Prostate gland (tissue), 2 donors: ENCODE measurements at regions not wholly inside any gene's neighbourhood (a gene's known extent, or its start where the extent isn't known, plus 50 kb on each side); places are given as distances from the start of the nearest gene placed in this dataset.

ENCODE experiments used
- DNase-seq: peaks from one replicate; pipeline ENCODE4 v3.0.0-alpha.2; 2019; ENCODE audit warnings: low spot score
- H3K27ac ChIP-seq, 2 donors: fragments of 200-600 bp; sonication (generic); 2 replicates each; pipeline ENCODE4 v1.5.1; 2017 to 2019
- H3K27me3 ChIP-seq: fragments of 200-600 bp; sonication (generic); replicated peaks from 2 replicates; pipeline ENCODE4 v1.5.1; 2019; ENCODE audit not compliant: insufficient read depth
- H3K36me3 ChIP-seq, 2 donors: fragments of 200-600 bp; sonication (generic); 1 replicate in 1 of 2; 2 replicates in 1 of 2; pipeline versions ENCODE4 v1.5.1 to v1.8.1; 2017 to 2019
- H3K4me1 ChIP-seq: fragments of 200-600 bp; sonication (generic); replicated peaks from 2 replicates; pipeline ENCODE4 v1.5.1; 2019
- H3K4me3 ChIP-seq, 2 donors: fragments of 200-600 bp; sonication (generic); 2 replicates each; pipeline ENCODE4 v1.5.1; 2017 to 2019
- H3K9me3 ChIP-seq: fragments of 200-600 bp; sonication (generic); 2 replicates; pipeline ENCODE4 v1.5.1; 2017
- CTCF ChIP-seq, 4 experiments: fragments of 200-600 bp in 2 of 4; fragments of 450-650 bp in 2 of 4; sonication (generic) in 2 of 4; IDR thresholded peaks; 1 replicate in 3 of 4; 2 replicates in 1 of 4; pipeline ENCODE4 v1.5.1; 2016 to 2019; ENCODE audit warnings: antibody characterized with exemption in 4 of 4, mild to moderate bottlenecking in 2 of 4, moderate library complexity in 2 of 4
- POLR2A ChIP-seq: fragments of 450-650 bp; IDR thresholded peaks from one replicate; pipeline ENCODE4 v1.6.1; 2016; ENCODE audit warnings: antibody characterized with exemption, mild to moderate bottlenecking
- POLR2AphosphoS5 ChIP-seq: sonication (generic); formaldehyde crosslinking; IDR thresholded peaks from one replicate; pipeline ENCODE4 v1.6.1; 2017; ENCODE audit warnings: antibody characterized with exemption
- WGBS: methylation state at CpG from one replicate; pipeline ENCODE4 v1.1.5; 2018; 5-methylcytosine and 5-hydroxymethylcytosine counted together
- intact Hi-C: fragments of 100-400 bp; cut with DNase I; formaldehyde crosslinking; loops from one replicate; pipeline ENCODE4 v1.14.2; 2022

DNA sequence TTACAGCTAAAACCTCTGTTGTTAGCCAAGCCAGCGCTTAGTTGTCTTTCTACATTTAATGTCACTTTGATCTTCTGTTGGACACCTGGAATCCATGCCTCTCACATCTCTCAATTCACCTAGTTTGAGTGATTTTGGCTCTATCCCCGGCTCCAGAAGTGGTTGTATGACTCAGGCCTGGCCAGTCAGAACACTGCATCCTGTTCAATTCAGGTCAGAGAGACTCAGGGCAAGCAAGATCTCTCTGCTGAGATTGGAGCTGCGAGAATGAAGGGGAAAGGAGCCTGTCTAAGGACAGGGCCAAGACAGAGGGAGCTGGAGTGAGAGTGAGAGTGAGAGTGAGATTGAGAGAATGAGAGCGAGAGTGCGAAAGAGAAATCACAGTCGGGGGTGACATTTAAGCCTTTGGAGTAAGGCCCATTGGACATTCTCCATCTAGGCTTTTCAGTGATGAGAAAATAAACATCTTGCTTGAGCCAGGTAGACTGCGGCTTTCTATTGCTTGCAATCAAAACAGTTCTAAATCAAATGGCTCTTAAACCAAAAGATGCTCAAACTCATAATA is 83.3 kb upstream of the DYNC1I1 start:
- no peak overlapping the region for H3K4me3 ChIP-seq
- no peaks in the 10 kb centered on the region for H3K4me1 ChIP-seq
- TF ChIP-seq POLR2AphosphoS5, result peak; percentile 12
- TF ChIP-seq CTCF (IDR thresholded peaks at IDR 0.05), result no peak
- no peaks in the 10 kb centered on the region for H3K27me3 ChIP-seq
- DNase-seq, result peak; percentile 36
- H3K27ac ChIP-seq, result peak overlapping the region in 1 of 2 donors; percentile 51
- H3K36me3 ChIP-seq, result no peaks in the 10 kb centered on the region
- WGBS, result 32% methylated on average over 7 of the region's 7 CpGs
- intact Hi-C loops, result loop anchor here (5.0 kb wide), 1 partner anchor 177 kb away; no protein-coding TSS in a partner anchor
- no peaks in the 10 kb centered on the region for H3K9me3 ChIP-seq

GRCh38 chr7:95687759-95688343 is 84.5 kb upstream of the DYNC1I1 start:
- no peak overlapping the region for H3K4me3 ChIP-seq
- TF ChIP-seq POLR2AphosphoS5 (no peak), POLR2A (no peak), CTCF (IDR thresholded peaks at IDR 0.05) (peak in 1 of 4 experiments; percentile 48)
- no peaks in the 10 kb centered on the region for H3K27me3 ChIP-seq
- no peaks in the 10 kb centered on the region for H3K9me3 ChIP-seq
- DNase-seq, result no peak
- H3K27ac ChIP-seq, result no peak overlapping the region
- WGBS, result 55% methylated on average over 4 of the region's 4 CpGs
- intact Hi-C loops, result loop anchor here (5.0 kb wide), 1 partner anchor 176 kb away; no protein-coding TSS in a partner anchor
- H3K4me1 ChIP-seq, result no peaks in the 10 kb centered on the region
- no peaks in the 10 kb centered on the region for H3K36me3 ChIP-seq

DNA sequence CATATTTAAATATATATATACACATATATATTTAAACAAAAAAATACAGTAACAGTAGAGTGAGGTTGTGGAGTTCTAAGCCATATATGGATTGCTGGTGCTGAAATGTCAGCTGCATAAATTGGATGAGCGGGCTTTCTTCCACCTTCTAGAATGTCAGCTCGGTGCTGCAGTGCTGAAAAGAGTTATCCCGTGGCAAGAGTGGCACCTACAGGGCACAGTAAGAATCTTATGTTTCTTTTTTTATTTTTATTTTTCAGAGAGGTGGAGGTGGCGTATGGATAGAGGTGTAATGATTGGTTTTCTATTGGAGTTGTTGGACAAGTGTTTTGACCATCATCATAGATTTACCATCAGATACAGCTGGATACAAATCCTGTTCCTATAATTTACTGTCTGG is 86.2 kb upstream of the DYNC1I1 start:
- Histone ChIP-seq H3K4me3 (no peak overlapping the region), H3K27me3 (no peaks in the 10 kb centered on the region), H3K9me3 (no peaks in the 10 kb centered on the region), H3K4me1 (no peaks in the 10 kb centered on the region), H3K27ac (no peak overlapping the region), H3K36me3 (no peaks in the 10 kb centered on the region)
- WGBS, result 7% methylated on average over 4 of the region's 4 CpGs
- peak; percentile 56 for DNase-seq
- TF ChIP-seq POLR2AphosphoS5 (peak; percentile 56), CTCF (IDR thresholded peaks at IDR 0.05) (peak in 3 of 4 experiments; percentile 49 to 67 (median 64)), POLR2A (no peak)
- intact Hi-C loops, result loop anchor here (5.0 kb wide), 1 partner anchor 174 kb away; no protein-coding TSS in a partner anchor

DNA sequence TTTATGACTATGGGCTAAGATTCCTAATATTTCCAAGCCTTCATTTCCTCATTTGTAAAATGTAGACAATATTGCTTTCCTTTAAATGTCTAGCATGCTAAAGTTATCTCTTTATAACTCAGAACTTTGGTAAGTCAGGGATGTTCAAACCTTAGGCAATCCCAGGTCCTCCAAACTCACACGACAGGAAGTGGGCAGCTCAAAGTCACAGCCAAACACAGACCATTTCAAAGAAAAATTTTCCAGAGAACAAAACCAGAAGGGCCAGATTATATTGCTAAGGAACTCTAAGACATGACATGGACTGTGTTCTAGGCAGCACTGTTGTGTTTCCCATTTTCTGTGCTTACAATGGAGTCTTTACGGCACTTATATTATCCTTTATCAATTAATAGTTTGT is 87.8 kb upstream of the DYNC1I1 start:
- WGBS, result 87% methylated on average over 2 of the region's 2 CpGs
- H3K27me3 ChIP-seq, result no peaks in the 10 kb centered on the region
- TF ChIP-seq POLR2AphosphoS5 (no peak), POLR2A (no peak), CTCF (IDR thresholded peaks at IDR 0.05) (no peak)
- DNase-seq, result no peak
- H3K9me3 ChIP-seq, result no peaks in the 10 kb centered on the region
- intact Hi-C loops, result loop anchor here (1.0 to 5.0 kb wide), 3 partner anchors 77 to 158 kb away; no protein-coding TSS in a partner anchor
- no peak overlapping the region for H3K27ac ChIP-seq
- H3K36me3 ChIP-seq, result no peaks in the 10 kb centered on the region
- no peaks in the 10 kb centered on the region for H3K4me1 ChIP-seq
- H3K4me3 ChIP-seq, result no peak overlapping the region

GRCh38 chr7:95684037-95684436 is 87.7 kb upstream of the PDK4 start:
- DNase-seq, result no peak
- TF ChIP-seq POLR2A, result no peak
- peak in 3 of 4 experiments; percentile 46 to 70 (median 57) for TF ChIP-seq CTCF (IDR thresholded peaks at IDR 0.05)
- Histone ChIP-seq H3K9me3 (no peaks in the 10 kb centered on the region), H3K4me3 (no peak overlapping the region), H3K36me3 (no peaks in the 10 kb centered on the region), H3K4me1 (no peaks in the 10 kb centered on the region), H3K27me3 (no peaks in the 10 kb centered on the region), H3K27ac (no peak overlapping the region)
- intact Hi-C loops, result loop anchor here (1.0 to 5.0 kb wide), 3 partner anchors 77 to 157 kb away; no protein-coding TSS in a partner anchor
- WGBS, result 28% methylated on average over 2 of the region's 2 CpGs
